ENCODE measurements at regions not wholly inside any gene's neighbourhood (a gene's known extent, or its start where the extent isn't known, plus 50 kb on each side); places are given as distances from the start of the nearest gene placed in this dataset.

GRCh38 chr2:18740474-18740881, 151.1 kb upstream of the NT5C1B start (continued):
- TF ChIP-seq SMAD3 (CRISPR knock-in tag; IDR thresholded peaks at IDR 0.05), result no peak

DNA sequence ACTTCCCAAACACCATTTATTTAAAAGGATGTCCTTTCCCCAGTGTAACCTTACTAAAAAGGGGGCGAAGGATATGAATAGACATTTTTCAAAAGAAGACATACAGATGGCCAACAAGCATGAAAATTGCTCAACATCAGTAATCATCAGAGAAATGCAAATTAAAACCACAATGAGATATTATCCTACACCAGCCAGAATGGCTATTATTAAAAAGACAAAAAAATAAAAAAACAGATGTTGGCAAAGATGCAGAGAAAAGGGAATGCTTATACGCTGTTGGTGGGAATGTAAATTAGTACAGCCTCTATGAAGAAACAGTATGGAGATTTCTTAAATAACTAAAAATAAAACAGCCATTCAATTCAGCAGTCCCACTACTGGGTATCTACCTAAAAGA, 142.3 kb upstream of the NT5C1B start:
- Histone ChIP-seq H4K20me1 (ENCODE audit: insufficient read depth, low read length) (no peaks in the 10 kb centered on the region), H3K4me1 (ENCODE audit: insufficient read depth, low read length) (no peaks in the 10 kb centered on the region), H3K4me3 (replicated peaks in 1 of 3; ENCODE audit: insufficient read depth in 1 of 3, low read depth in 2 of 3, low read length in 3 of 3) (no peak overlapping the region), H3K27me3 (ENCODE audit: control insufficient read depth in 1 of 2, insufficient read depth in 2 of 2, low read length in 2 of 2) (no peaks in the 10 kb centered on the region), H3K79me2 (ENCODE audit: insufficient read depth, low read length) (no peaks in the 10 kb centered on the region), H3K9ac (ENCODE audit: insufficient read depth, low read depth, low read length) (no peak overlapping the region), H3K9me3 (ENCODE audit: low read length) (no peaks in the 10 kb centered on the region), H3K27ac (ENCODE audit: extremely low read length, insufficient read depth, low read length) (no peak overlapping the region), H3K36me3 (replicated peaks in 1 of 2; ENCODE audit: control insufficient read depth in 1 of 2, insufficient read depth in 2 of 2, low read length in 2 of 2) (no peaks in the 10 kb centered on the region), H3K4me2 (ENCODE audit: low read depth, low read length) (no peak overlapping the region), H2AFZ (ENCODE audit: low read length) (no peak overlapping the region)
- POLR2A ChIA-PET, result no interaction called here
- DNase-seq (ENCODE audit: low spot score) (no peak), ATAC-seq (no peak), FAIRE-seq (no peak)
- intact Hi-C loops (cut with micrococcal nuclease; ENCODE audit: unreplicated experiment) (loop anchor here (2.0 kb wide), 1 partner anchor 75 kb away; no protein-coding TSS in a partner anchor), in situ Hi-C loops (cut with HindIII; ENCODE audit: extremely low pct_ligation_motif_present, low pct_unique_long_range_greater_than_20kb) (no loop called here)
- 76% methylated on average over 2 of the region's 2 CpGs for WGBS (ENCODE audit: low lambda C conversion rate)
- BruUV-seq (replicated peaks), result no TSS peak
- CTCF ChIA-PET (ENCODE audit: low intra/inter-chr PET ratio, low total read pairs), result no interaction called here
- TF ChIP-seq FOXK2 (IDR thresholded peaks at IDR 0.05), result no peak
- TF ChIP-seq MEIS1 (CRISPR knock-in tag; IDR thresholded peaks at IDR 0.05; ENCODE audit: borderline replicate concordance), result no peak
- TF ChIP-seq KMT2B (CRISPR knock-in tag; IDR thresholded peaks at IDR 0.05), result no peak
- TF ChIP-seq MIER3 (CRISPR knock-in tag; IDR thresholded peaks at IDR 0.05; ENCODE audit: borderline replicate concordance), result no peak
- TF ChIP-seq TERF1 (CRISPR knock-in tag; IDR thresholded peaks at IDR 0.05), result no peak
- TF ChIP-seq, protein P1, sequence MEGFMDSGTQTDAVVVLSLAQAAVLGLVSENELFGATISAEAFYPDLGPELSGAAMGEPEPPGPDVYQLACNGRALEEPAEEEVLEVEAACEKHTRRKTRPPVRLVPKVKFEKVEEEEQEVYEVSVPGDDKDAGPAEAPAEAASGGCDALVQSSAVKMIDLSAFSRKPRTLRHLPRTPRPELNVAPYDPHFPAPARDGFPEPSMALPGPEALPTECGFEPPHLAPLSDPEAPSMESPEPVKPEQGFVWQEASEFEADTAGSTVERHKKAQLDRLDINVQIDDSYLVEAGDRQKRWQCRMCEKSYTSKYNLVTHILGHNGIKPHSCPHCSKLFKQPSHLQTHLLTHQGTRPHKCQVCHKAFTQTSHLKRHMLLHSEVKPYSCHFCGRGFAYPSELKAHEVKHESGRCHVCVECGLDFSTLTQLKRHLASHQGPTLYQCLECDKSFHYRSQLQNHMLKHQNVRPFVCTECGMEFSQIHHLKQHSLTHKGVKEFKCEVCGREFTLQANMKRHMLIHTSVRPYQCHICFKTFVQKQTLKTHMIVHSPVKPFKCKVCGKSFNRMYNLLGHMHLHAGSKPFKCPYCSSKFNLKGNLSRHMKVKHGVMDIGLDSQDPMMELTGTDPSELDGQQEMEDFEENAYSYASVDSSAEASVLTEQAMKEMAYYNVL (CRISPR knock-in tag; IDR thresholded peaks at IDR 0.05; ENCODE audit: borderline replicate concordance), result no peak
- TF ChIP-seq ZC3H13 (CRISPR knock-in tag; IDR thresholded peaks at IDR 0.05), result no peak
- no peak for TF ChIP-seq MXD3 (CRISPR knock-in tag; IDR thresholded peaks at IDR 0.05)
- TF ChIP-seq ZNF891 (CRISPR knock-in tag; IDR thresholded peaks at IDR 0.05), result no peak
- no peak for TF ChIP-seq ZNF850 (CRISPR knock-in tag; conservative IDR thresholded peaks at IDR 0.05)
- TF ChIP-seq JUN (CRISPR knock-in tag; IDR thresholded peaks at IDR 0.05), result no peak
- no peak for TF ChIP-seq NAIF1 (CRISPR knock-in tag; IDR thresholded peaks at IDR 0.05; ENCODE audit: borderline replicate concordance)
- no peak for TF ChIP-seq KMT2A (CRISPR knock-in tag; IDR thresholded peaks at IDR 0.05)
- TF ChIP-seq RBFOX2 (IDR thresholded peaks at IDR 0.05; ENCODE audit: low read depth, low read length), result no peak
- TF ChIP-seq, protein P2, sequence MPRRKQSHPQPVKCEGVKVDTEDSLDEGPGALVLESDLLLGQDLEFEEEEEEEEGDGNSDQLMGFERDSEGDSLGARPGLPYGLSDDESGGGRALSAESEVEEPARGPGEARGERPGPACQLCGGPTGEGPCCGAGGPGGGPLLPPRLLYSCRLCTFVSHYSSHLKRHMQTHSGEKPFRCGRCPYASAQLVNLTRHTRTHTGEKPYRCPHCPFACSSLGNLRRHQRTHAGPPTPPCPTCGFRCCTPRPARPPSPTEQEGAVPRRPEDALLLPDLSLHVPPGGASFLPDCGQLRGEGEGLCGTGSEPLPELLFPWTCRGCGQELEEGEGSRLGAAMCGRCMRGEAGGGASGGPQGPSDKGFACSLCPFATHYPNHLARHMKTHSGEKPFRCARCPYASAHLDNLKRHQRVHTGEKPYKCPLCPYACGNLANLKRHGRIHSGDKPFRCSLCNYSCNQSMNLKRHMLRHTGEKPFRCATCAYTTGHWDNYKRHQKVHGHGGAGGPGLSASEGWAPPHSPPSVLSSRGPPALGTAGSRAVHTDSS (CRISPR knock-in tag; conservative IDR thresholded peaks at IDR 0.05), result no peak
- TF ChIP-seq ZMYM3 (CRISPR knock-in tag; IDR thresholded peaks at IDR 0.05), result no peak
- TF ChIP-seq ZBTB1 (CRISPR knock-in tag; IDR thresholded peaks at IDR 0.05; ENCODE audit: borderline replicate concordance), result no peak
- no peak for TF ChIP-seq MEF2D (CRISPR knock-in tag; IDR thresholded peaks at IDR 0.05)
